Duodenal mucosa (tissue), 2 donors: ENCODE measurements at regions not wholly inside any gene's neighbourhood (a gene's known extent, or its start where the extent isn't known, plus 50 kb on each side); places are given as distances from the start of the nearest gene placed in this dataset.

Source experiments
- H3K27ac ChIP-seq: one replicate; pipeline ENCODE4 v1.7.0; 2013; ENCODE audit warnings: low read depth, low read length
- H3K27me3 ChIP-seq, 2 donors: one replicate each; pipeline ENCODE4 v1.7.0; 2013; ENCODE audit warnings: low read length in 2 of 2, control low read depth in 1 of 2; ENCODE audit not compliant: insufficient read depth in 2 of 2, control insufficient read depth in 1 of 2
- H3K36me3 ChIP-seq, 2 donors: one replicate each; pipeline ENCODE4 v1.7.0; 2013; ENCODE audit warnings: low read length in 2 of 2, control low read depth in 1 of 2; ENCODE audit not compliant: insufficient read depth in 2 of 2, control insufficient read depth in 1 of 2
- H3K4me1 ChIP-seq, 2 donors: one replicate each; pipeline ENCODE4 v1.7.0; 2013; ENCODE audit warnings: low read length in 2 of 2, control low read depth in 1 of 2; ENCODE audit not compliant: insufficient read depth in 2 of 2, control insufficient read depth in 1 of 2
- H3K4me3 ChIP-seq, 2 donors: one replicate each; pipeline ENCODE4 v1.7.0; 2013; ENCODE audit warnings: low read length in 2 of 2, low read depth in 1 of 2
- H3K9ac ChIP-seq, 2 donors: one replicate each; pipeline ENCODE4 v1.7.0; 2013; ENCODE audit warnings: low read length in 2 of 2, low read depth in 1 of 2
- H3K9me3 ChIP-seq, 2 donors: one replicate each; pipeline ENCODE4 v1.7.0; 2013; ENCODE audit warnings: low read length in 2 of 2, control low read depth in 1 of 2; ENCODE audit not compliant: control insufficient read depth in 1 of 2

DNA sequence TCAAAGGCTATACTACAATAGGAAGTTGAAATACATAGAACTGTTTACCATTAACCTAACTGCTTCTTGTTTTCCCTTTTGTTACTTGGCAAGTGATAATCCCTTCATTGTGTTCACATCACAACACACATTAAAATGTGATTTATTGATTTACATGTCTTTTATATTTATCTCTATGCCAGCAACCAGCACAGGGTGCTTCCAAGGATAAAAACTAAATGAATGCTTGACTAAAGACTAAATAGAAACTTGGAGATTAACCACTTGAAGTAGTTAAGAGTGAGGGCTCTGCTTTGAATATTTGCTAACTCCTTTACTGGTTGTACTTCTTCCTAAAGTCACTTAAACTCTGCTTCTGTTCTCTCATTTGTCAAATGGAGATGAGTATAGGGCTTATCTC, 1730.6 kb downstream of the EFNA5 start:
- H3K27ac ChIP-seq: no peak overlapping the region
- no peaks in the 10 kb centered on the region for H3K36me3 ChIP-seq
- H3K4me3 ChIP-seq: no peak overlapping the region
- H3K9me3 ChIP-seq: peaks cover 0 to 2% of the 10 kb centered on the region in 2 donors
- H3K4me1 ChIP-seq: no peaks in the 10 kb centered on the region
- no peak overlapping the region for H3K9ac ChIP-seq
- H3K27me3 ChIP-seq: no peaks in the 10 kb centered on the region

DNA sequence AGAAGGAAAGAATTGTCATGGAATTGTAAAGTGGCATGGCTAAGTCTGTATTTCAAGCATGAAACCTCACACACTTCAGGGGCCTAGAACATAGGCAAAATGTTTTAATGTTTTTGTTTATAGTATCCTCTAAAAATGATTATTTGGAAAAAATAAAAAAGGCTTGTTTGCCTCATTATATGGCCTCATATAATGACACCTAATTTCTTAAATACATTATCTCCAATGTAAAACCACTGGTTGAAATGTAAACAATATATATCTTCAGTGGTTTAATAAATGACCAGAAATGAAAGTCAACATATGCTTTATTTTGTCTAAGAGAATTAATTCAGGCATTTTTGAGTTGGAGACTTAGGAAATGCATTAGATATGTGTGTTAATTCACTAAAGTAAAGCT, 1736.6 kb downstream of the EFNA5 start:
- peaks cover 0 to 2% of the 10 kb centered on the region in 2 donors for H3K9me3 ChIP-seq
- H3K9ac ChIP-seq: no peak overlapping the region
- H3K27ac ChIP-seq: no peak overlapping the region
- no peaks in the 10 kb centered on the region for H3K4me1 ChIP-seq
- H3K4me3 ChIP-seq: no peak overlapping the region
- no peaks in the 10 kb centered on the region for H3K27me3 ChIP-seq
- H3K36me3 ChIP-seq: no peaks in the 10 kb centered on the region

DNA sequence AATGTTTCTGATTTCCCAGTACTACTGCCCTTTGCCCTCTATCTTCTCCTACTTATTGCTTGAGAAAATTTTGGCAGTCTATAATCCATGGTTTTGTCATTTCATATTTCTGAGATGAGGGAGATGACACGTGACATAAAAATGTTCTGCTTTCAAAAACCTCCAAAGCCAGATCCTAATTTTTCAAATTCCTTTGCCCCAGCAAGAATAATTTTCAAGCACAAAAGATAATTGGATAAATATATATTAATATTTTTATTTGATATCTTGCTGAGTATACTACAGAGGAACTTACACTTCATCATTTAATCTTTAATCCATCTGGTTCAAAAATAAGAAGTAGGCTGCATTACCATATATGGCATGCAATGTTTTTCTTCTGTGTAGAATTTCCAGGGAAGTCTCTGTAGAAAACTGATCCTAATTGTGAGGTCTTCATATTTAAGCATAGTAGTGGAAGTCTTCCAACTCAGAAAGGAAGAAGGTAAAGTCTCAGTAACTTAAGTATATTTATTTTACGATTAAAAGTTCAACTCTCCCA, 1738.8 kb downstream of the EFNA5 start:
- H3K27ac ChIP-seq: no peak overlapping the region
- no peak overlapping the region for H3K9ac ChIP-seq
- H3K9me3 ChIP-seq: no peaks in the 10 kb centered on the region
- H3K36me3 ChIP-seq: no peaks in the 10 kb centered on the region
- H3K4me1 ChIP-seq: no peaks in the 10 kb centered on the region
- H3K27me3 ChIP-seq: no peaks in the 10 kb centered on the region
- no peak overlapping the region for H3K4me3 ChIP-seq

DNA sequence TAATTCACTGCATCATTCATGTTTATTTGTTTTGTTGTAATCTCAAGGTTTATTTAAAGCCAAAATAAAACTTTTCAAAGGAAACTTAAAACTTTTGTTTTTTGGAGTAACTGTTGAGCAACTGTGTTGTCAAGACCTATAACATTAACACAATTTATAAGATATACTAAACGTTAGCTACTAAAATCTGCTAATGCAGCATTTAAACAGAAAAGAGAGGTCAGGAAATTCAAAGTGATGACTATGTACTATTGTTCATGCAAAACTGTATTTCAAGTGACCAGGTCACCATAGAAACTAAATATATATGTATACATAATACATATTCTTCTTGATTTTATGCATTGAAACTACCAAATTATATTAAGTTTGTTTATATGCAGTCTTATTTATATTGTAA, 1740.9 kb downstream of the EFNA5 start:
- no peaks in the 10 kb centered on the region for H3K36me3 ChIP-seq
- H3K9me3 ChIP-seq: no peaks in the 10 kb centered on the region
- no peaks in the 10 kb centered on the region for H3K27me3 ChIP-seq
- H3K9ac ChIP-seq: no peak overlapping the region
- H3K4me3 ChIP-seq: no peak overlapping the region
- H3K4me1 ChIP-seq: no peaks in the 10 kb centered on the region
- no peak overlapping the region for H3K27ac ChIP-seq

DNA sequence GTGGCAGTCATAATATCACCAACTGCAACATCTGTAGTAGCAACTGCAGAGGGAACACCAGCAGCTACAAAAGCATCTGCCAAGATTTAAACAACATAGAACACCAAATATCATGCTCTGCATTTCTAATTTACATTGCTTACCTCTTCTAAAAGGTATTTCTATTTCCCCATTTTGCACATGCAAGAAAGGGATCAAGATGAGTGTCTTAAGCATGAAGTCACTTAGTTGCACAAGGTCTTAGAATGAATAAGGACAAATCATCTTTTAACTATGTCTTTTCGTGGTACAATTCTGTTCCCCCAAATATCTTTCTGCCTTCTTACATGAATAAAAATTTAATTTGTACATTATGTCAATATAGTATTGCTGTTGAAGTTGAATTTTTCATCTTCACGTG, 1746.4 kb downstream of the EFNA5 start:
- Histone ChIP-seq H3K4me3 (no peak overlapping the region), H3K9ac (no peak overlapping the region), H3K9me3 (peaks cover 0 to 6% of the 10 kb centered on the region in 2 donors), H3K36me3 (no peaks in the 10 kb centered on the region), H3K27me3 (no peaks in the 10 kb centered on the region), H3K27ac (no peak overlapping the region), H3K4me1 (no peaks in the 10 kb centered on the region)

DNA sequence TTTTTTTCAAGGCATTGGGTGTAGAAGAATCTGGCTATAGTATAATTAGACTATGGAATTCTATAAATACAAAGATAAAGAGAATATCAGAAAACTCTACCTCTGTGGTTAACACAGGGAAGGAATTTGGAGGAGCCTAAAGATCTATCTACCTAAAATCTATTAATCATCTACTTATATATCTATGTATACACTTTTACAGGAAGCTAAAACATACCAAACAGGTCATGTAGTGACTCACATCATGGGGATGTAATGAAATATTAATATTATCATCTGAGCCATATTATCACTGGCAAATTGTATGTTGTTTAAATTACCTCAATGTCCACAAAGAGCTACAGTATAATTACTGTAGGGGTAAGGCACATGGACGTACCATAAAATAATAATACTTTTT, 1748.2 kb downstream of the EFNA5 start:
- no peaks in the 10 kb centered on the region for H3K27me3 ChIP-seq

DNA sequence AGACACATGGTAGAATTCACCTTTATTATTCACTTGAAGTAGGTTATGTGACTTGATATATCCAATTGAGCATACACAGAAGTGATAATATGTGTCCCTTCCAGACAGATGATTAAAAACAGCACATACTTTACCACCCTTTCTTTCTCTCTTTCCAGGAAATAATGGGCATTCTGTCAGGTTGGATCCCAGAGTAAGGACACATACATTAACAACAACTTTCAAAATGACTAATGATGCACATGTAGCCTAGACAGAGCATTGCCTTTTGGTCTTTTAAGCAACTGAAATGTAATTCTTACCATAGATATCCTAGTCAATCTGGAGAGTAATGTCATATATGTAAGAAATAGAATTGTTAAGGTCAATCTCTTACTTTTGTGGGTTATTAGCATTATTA, 1748.7 kb downstream of the EFNA5 start:
- Histone ChIP-seq H3K4me3 (no peak overlapping the region), H3K4me1 (no peaks in the 10 kb centered on the region), H3K27ac (no peak overlapping the region), H3K27me3 (no peaks in the 10 kb centered on the region), H3K9me3 (peaks cover 3 to 6% of the 10 kb centered on the region in 2 donors), H3K9ac (no peak overlapping the region), H3K36me3 (no peaks in the 10 kb centered on the region)

More for the DNA sequence above, 1748.2 kb downstream of the EFNA5 start:
- no peak overlapping the region for H3K9ac ChIP-seq
- H3K36me3 ChIP-seq: no peaks in the 10 kb centered on the region
- H3K4me1 ChIP-seq: no peaks in the 10 kb centered on the region
- no peak overlapping the region for H3K27ac ChIP-seq
- H3K4me3 ChIP-seq: no peak overlapping the region
- peaks cover 3 to 6% of the 10 kb centered on the region in 2 donors for H3K9me3 ChIP-seq

DNA sequence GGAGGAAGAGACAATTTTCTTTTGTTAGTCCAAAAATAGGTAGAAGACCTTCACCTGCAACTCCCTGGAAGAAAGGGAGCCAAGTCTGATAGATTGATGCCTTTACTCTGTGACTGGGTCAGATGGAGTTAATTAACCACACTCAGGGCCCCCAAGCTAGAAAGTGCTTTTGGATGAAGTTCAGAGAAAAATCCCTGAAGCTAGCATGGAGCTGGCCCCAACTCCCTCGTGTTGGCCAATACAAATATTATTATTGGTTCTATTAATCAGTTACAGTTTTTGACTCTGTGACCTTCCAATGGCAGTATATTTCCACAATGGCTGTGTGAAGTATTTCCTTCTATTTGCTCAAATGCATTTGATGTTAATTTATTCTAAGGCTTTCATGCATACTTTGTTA, 1753.5 kb downstream of the EFNA5 start:
- Histone ChIP-seq H3K9ac (no peak overlapping the region), H3K4me1 (no peaks in the 10 kb centered on the region), H3K9me3 (peaks cover 3 to 6% of the 10 kb centered on the region in 2 donors), H3K27me3 (no peaks in the 10 kb centered on the region), H3K27ac (no peak overlapping the region), H3K4me3 (no peak overlapping the region), H3K36me3 (no peaks in the 10 kb centered on the region)

DNA sequence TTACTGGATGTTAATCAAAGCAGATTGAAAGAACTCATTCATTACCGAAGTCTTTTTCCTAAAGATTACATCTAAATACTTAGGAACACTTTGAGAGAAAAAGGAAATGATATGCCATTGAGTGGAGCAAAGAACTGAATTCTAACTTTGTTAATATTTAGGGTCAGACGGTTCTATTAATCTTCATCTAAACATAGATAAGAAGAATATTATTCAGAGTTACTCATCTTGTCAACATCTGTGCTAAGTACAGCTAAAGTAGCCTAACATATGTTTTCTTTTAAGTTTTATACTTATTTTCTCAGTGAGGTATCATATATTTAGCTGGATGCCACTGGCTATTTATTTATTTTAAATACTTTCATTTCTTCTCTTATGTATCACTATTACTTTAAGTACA, 1763.7 kb downstream of the EFNA5 start:
- no peaks in the 10 kb centered on the region for H3K4me1 ChIP-seq
- H3K4me3 ChIP-seq: no peak overlapping the region
- no peaks in the 10 kb centered on the region for H3K36me3 ChIP-seq
- peaks cover 0 to 6% of the 10 kb centered on the region in 2 donors for H3K9me3 ChIP-seq
- no peak overlapping the region for H3K9ac ChIP-seq
- H3K27ac ChIP-seq: no peak overlapping the region
- H3K27me3 ChIP-seq: no peaks in the 10 kb centered on the region

DNA sequence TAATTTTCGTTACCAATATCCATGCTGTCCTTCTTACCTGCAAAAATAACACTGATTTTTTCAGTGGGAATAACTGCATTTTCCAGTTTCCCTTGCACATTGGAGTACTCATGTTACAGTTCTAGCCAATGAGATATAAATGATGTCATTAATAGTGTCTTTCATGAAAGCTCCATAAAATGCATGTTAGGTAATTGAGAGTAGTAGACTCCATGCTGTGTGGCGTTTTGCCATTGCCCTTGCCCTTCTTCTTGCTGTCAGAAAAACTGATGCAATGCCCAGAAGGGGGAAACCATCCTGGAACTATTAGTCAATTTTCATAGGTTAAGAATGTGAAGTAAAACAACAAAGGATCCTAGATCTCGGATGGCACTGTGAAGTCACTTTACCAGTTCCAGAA, 1765.3 kb downstream of the EFNA5 start:
- H3K36me3 ChIP-seq: no peaks in the 10 kb centered on the region
- H3K4me1 ChIP-seq: no peaks in the 10 kb centered on the region
- H3K27me3 ChIP-seq: no peaks in the 10 kb centered on the region
- H3K9me3 ChIP-seq: peaks cover 0 to 6% of the 10 kb centered on the region in 2 donors
- no peak overlapping the region for H3K27ac ChIP-seq
- no peak overlapping the region for H3K4me3 ChIP-seq
- H3K9ac ChIP-seq: no peak overlapping the region

DNA sequence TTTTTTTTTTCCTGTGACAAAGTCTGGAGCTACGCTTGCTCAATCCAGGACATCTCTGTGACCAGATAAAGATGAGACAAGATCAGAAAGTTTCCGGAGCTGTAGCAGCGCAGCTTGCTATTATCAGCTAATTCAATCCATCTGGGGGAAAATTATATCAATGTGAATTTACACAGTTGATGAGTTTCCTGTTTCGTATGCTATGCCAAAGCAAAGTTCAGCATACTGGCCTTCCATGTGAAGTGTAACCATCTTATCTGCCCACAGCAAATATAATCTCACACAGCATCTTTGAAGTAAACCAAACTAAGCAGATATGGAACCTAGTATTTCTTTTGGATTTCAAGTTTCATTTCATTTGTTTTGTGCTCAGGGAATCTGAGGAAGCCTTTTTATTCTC, 1767.7 kb downstream of the EFNA5 start:
- Histone ChIP-seq H3K9me3 (peaks cover 0 to 6% of the 10 kb centered on the region in 2 donors), H3K9ac (no peak overlapping the region), H3K4me3 (no peak overlapping the region), H3K27me3 (no peaks in the 10 kb centered on the region), H3K27ac (no peak overlapping the region), H3K36me3 (no peaks in the 10 kb centered on the region), H3K4me1 (no peaks in the 10 kb centered on the region)
